HG03354 (cell line): ENCODE measurements at regions not wholly inside any gene's neighbourhood (a gene's known extent, or its start where the extent isn't known, plus 50 kb on each side); places are given as distances from the start of the nearest gene placed in this dataset.
"Not testable (repeated sequence)": the region's sequence is repeated elsewhere in the genome, so short reads cannot be mapped to it uniquely, and the experiment has no call there.

Source experiments
- ATAC-seq: cut with Tn5 transposase; IDR thresholded peaks from one replicate; pipeline ENCODE4 v1.9.1; 2021; ENCODE audit warnings: mild to moderate bottlenecking; ENCODE audit not compliant: unreplicated experiment, poor library complexity, severe bottlenecking

DNA sequence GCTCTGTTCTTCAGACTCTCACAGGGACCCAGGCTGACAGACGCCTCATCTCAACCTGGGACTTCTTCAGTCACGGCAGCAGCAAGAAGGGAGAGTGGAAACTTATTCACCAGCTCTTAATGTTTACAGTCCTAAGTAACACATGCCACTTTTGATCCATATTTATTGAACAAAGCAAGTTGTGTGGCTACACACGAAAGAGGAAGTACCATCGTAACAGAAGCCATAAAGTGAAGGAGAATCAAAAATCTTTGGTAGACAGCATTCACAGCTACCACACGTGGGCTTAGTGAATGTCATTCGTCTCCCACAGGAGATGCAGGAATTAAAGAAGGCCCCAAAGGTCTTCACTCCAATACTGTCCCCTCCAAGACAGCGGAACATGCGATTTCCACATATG lies 582.6 kb downstream of the CETN3 start:
- ATAC-seq: no peak

DNA sequence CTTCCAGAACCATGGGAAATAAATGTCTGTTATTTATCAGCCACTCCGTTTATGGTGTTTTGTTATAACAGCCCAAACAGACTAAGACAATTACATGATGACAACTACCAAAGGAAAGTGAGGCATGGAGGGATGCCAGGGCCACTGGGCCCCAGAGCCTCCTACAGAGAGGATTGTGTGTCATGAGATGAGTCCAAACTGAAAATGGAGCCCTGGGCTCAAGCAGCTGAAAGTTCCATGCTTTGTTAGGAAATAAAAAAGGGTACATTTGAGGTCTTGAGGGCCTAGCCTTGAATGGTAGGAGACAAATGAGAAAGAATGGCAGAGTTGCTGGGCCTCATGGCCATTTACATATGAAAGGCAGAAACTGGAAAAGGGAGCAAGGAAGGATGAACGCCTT lies 586.5 kb downstream of the CETN3 start:
- ATAC-seq: no peak

DNA sequence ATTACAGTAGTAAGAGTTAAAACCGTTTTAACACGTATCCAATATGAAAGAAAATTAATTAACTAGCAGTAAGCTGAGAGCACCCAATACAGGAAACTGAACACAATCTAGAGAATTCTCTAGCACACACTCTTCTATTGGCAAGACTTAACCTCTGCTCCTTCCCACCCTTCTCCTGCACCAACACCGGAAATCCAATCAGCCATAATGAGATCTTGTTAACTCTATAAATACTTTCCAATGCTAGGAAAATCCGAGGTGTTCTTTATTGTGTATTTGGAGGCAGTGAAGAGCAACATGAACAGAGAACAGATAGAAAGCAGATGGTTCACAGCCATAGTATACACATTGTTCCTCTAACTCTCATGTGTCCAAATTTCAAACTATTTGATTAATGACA lies 591.7 kb downstream of the CETN3 start:
- ATAC-seq: no peak

DNA sequence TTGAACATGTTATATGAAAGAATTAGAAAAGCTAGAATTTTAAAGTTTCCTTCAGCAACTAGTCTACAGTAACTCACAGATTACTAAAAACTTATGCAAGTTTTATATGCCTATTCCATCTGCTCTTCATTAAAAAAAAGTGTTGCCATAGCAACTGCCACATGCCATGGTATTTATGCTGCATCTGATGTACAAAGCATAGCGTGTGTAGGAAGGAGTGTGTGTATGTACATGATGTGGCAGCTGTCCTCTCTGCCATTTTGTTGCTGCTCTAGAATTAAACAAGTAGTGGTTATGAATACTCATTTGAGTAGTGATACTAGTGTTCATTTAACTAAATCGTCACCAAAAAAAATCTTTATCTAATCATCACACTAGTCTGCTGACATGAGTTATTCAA lies 593.5 kb downstream of the CETN3 start:
- ATAC-seq: no peak

DNA sequence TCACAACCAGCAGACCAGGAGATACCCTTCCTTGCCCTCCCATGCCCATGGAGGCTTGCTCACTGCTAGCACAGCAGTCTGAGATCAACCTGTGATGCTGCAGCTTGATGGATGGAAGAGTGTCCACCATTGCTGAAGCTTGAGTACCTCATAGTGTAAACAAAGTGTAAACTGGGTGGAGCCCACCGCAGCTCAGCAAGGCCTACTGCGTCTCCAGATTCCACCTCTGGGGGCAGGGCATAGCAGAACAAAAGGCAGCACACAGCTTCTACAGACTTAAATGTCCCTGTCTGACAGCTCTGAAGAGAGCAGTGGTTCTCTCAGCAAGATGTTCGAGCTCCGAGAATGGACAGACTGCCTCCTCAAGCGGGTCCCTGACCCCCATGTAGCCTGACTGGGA lies 608.8 kb downstream of the CETN3 start:
- ATAC-seq: not testable (repeated sequence)

DNA sequence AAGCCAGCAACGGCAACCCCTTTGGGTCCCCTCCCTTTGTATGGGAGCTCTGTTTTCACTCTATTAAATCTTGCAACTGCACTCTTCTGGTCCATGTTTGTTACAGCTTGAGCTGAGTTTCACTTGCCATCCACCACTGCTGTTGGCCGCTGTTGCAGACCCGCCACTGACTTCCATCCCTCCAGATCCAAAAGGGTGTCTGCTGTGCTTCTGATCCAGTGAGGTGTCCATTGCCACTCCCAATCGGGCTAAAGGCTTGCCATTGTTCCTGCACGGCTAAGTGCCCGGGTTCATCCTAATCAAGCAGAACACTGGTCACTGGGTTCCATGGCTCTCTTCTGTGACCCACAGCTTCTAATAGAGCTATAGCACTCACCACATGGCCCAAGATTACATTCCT lies 615.1 kb downstream of the CETN3 start:
- not testable (repeated sequence) for ATAC-seq

DNA sequence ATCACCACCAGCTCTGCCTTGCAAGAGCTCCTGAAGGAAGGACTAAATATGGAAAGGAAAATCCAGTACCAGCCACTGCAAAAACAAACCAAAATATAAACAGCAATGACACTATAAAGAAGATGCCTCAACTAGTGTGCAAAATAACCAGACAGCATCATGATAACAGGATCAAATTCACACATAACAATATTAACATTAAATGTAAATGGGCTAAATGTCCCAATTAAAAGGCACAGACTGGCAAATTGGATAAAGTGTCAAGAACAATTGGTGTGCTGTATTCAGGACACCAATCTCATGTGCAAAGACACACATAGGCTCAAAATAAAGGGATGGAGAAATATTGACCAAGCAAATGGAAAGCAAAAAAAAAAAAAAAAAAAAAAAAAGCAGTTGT lies 629.8 kb downstream of the CETN3 start:
- ATAC-seq: not testable (repeated sequence)

DNA sequence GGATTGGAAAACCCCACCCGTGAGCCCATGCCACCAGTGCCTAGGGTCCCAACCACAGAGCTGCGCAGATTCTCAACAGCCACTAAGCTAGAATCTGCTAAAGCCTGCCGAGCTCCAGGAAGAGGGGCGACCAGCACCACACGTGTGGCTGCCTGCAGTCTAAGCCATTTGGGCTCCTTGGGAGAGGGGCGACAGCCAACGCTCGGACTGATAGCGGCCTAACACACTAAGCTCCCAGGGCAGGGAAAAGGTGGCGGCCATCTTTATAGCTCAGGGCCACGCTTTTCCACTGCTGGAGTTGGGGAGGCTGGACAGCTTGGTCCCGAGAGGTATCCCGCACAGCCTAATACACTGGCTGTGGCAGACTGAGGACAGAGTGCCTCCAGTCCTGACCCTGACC lies 631.8 kb downstream of the CETN3 start:
- ATAC-seq: no peak

DNA sequence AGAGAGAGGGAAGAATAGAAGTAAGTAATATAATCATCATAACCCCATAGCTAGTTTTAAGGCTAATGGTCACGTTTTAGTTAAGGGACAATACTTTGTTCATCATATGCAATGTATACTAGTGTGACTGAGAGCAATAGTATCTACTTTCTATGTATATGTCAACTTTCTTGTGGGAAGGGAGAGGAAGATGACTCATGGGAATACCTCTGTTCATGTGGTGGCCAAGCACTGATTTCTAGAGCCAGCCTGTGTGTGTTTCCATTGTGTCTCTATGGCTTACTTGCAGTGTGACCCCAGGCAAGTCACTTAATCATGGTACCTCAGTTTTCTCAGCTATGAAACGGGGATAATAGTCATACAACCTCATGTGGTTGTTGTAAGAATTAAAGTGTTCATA lies 639.6 kb downstream of the CETN3 start:
- ATAC-seq: no peak

DNA sequence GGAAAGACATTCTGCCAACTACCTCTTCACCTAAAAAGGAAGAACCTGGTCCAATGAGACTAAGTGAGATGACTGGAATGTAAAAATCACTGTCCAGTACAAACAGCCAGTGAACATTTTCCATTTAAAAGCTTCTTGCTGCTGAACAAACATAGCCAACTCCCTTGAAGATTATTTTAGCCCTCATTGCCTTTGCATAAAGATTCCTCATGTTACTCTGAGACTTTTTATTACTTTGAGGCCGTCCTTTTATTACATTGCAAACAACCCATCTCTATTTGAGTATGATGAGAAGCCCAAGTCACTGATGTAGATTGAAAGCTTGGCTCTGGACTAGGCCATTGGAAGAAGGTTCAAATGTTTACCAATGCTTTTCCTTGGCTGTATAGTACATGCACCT lies 649.8 kb downstream of the CETN3 start:
- ATAC-seq: no peak

DNA sequence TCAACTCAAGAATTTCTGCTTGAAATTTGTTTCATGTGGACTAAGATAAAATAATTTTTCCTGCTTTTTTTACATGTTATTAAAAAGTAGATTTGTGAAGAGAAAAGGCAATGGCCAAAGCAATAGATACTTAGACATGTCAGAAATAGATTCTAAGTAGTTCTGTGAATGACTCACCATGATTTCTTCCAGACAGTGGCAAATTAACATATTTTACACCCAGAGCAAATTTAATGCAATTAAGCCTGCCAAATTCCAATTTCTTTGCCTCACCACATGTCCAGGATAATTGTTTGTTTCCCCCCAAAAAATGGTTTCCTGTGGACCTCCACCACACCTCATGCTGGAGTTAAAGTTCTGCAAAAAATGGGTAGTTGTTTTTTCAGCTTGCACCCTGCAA lies 651.4 kb downstream of the CETN3 start:
- no peak for ATAC-seq

DNA sequence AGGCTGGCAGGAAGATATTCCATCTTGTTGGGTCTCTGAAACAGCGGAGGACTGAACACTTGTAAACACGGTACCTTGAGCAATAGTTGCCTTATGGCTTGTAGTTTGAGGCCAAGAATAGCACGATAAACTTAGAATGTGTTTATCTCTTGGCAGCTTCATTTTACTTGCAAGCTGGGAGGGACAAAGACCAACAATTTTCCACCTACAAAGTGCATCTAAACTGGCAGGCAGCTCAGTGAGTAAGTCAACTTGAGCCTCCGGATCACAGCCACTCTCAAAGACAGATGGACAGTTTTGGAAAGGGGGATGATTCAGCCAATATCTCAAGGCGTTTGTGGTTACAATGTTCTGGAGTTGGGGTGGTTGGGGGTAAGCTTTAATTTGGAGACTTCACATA lies 652.6 kb downstream of the CETN3 start:
- no peak for ATAC-seq

DNA sequence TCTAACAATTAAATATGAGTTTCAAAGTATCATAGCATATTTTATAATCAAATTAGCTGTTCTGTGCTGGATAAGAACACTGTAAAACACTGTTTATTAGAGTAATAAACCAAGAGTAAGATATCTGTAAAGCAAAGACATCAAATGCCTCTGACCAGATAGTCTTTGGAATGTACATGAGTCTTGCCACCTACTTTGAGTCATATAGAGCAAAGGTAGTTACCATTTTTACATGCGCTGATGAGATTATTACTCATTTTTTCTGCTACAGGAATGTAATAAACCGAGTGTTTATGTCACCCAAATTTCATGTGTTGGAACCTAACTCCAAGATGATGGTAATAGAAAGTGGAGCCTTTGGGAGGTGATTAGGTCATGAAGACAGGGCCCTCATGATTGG lies 654.5 kb downstream of the CETN3 start:
- ATAC-seq: no peak

DNA sequence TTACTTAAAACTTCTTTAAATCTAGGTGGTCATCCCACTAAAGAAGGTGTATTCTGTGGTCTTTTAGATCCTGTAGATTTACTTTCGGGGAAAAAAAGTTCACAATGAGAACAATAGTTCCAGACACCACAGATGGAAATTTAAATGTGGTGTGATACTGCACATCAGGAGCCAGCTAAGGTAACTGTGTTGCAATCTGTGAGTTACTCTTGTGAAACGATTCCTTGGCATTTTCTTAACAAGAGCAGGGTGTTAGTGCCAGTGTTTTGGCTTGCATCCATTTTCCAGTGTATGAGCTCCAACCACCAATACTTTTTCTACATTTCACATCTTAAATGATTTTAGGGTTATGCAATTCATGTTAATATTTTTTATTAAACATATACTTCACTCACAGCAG lies 674.5 kb downstream of the CETN3 start:
- no peak for ATAC-seq

DNA sequence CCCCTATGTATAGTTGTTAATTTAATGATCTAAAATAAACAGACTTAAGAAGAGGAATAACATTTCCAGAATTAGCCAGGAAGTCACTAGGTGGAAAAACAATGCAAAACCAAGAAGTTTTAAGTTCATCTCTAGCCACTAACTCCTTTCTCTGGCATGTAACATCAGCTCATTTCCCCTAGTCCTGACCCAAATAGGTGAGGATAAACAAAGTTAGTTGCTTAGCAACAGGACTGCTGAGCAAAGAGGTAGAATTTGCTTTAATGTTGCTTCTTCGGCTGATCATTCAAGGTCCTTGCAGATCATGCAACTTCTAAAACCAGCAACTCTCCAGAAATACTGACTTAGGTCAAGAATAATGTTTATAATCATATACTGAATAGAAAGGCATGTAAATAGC lies 675.8 kb downstream of the CETN3 start:
- peak; percentile 52 for ATAC-seq

DNA sequence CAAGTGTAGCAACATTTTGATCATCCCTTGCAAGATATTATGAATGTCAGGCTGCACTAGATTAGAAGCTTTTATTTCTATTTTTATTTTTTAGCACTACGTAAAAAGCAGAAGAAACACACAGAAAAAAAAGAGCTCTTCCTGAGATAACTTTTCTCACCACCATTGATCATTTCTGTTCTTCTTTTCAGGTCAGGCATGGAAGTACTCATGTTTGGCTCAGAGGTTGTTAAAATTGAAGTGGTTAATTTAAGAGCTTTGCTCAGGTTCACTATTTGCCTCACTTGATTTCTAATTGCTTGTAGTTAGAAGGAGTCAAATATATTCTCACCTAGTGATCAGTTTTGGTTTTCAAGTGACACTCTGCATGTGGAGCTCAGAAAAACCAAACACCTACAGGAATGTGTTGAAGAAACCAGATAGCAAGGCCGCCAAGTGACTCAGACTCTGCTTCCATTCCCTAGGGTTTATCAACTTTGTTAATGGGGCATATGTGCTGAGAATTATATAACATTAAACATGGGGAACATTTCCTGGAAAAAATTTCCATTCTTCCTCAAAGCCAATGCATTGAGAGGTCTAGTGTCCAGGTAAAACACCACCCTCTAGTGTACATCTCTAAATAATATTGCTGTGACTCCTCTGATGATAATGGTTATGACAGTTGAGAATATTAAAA lies 679.8 kb downstream of the CETN3 start:
- ATAC-seq: no peak

DNA sequence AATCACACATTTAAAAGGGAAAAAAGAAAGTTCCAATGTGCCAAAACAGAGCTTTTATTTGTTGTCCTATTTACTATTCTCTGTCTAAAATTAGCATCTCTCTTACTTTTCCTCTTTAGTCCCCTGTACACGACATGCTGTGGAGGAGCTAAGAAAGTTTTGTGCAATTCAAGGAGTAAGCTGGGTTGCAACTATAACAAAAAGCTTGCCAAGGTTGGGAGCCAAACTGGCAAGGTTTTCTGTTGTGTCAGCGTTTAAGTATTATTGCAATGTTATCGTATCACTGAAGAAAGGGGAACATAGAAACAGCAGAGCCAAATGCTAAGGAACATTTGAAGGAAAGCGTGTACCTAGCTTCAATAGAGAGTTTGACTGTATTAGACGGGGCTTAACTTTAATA lies 680.8 kb downstream of the CETN3 start:
- ATAC-seq: no peak

DNA sequence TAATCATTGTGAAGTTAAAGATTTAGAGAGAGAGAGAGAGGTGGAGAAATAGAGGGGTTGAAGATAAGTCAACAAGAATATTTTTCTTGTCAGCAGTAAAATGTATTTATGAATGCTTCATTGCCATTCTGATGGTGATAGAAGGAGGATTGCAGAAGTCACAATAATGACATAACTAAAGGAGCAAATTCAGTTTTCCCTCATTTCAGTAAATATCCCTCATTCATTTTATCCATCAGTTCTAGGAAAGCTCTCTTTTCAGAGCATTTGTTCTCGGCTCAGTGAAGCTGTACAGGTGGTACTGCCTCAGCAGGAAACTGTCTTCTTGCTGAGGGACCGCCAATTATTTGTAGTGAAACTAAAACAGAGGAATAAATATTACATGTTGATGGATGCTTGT lies 681.4 kb downstream of the CETN3 start:
- no peak for ATAC-seq

DNA sequence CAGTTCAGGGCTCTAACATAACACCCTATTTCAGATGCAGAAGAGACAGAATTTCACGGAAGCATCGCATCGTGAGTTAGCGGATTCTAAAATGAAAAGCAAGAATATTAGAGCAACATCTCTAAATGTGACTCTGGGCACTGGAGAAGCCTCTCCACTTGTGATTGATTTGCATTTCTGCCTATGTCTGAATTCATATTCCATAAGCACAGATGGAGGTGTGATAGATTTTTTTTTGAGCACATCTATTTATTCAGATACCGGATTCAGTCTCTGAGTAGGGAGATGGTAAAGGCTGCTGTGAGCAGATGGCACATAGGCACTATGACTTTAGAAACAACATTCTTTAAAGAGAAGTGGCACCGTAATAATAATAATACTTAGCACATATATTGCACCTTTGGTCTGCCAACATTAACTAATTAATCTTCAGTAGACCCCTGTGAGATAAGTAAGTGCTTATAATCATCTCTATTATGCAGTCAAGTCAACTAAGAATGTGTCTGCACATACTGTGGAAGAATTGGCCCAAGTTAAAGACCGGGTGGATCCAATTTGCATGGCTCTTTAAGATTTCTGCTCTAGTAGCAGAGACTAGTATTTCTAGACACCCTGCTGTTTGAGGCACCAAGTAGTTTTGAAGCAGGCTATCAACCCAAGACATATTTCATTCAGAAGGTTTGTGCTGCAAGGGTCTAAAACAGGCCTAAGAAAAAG lies 685.0 kb downstream of the CETN3 start:
- ATAC-seq: no peak

DNA sequence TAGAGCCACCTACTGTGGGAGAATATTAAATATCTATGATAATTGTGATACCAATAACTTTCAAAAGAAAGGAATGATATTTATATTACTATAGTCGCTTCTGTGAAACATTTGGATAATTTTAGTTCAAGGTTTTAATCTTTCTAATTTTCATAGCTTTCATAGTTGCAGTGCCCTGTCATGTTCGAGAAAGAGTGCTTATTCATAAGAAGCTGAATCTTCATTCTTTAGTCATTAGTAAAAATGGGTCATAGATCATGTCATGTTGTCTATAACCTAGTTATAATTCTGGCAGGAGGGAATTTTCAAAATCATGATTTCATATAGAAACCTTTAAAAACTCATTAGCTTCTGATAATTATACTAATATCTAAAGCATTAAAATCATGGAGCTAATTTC lies 685.6 kb downstream of the CETN3 start:
- ATAC-seq: no peak

DNA sequence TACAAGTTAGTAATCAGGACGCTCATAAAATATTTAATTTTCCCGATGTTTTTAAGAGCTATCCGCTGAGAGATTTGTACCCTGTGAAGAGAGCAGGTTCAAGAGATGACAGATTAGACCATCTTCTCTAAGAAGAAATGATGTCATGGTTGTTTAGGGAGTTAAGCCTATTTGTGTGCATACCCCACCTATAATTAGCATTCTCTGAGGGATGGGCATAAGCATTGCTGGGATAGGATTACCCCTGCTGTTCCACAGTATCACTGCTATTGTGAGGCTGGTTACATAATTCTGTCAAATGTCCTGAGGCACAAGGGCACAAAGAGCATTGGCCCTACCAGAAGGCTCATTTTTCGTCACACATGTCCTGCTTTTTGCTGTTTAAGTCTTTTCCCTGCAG lies 687.0 kb downstream of the CETN3 start:
- ATAC-seq: no peak

DNA sequence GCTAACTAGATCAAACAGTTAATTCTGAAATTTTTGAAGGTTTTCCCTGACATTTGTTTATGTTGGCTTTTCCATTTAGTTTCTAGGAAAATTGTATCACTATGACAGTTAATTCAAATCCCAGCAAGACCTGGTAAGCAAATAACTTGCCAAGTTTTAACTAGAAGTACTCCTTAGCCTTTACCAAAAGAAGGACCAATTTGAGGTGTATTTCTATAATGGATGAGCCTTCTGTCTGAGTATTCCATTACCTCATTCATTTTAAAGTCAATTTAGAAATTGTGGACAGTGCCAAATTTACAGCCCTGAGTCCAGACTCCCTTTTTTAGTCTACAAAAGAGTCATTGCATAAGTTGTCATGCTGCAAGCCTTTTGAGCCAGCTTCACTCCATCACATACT lies 687.6 kb downstream of the CETN3 start:
- no peak for ATAC-seq
